ENCODE measurements at regions not wholly inside any gene's neighbourhood (a gene's known extent, or its start where the extent isn't known, plus 50 kb on each side); places are given as distances from the start of the nearest gene placed in this dataset.

- FAIRE-seq = no peak
These were observed 62.2 kb upstream of the P2RY1 start for GRCh38 chr3:152772674-152773225.

GRCh38 chr3:152773633-152774032 lies 61.3 kb upstream of the P2RY1 start:
- no peaks in the 10 kb centered on the region for H3K79me2 ChIP-seq (ENCODE audit: control insufficient read depth, insufficient read depth, low read length)
- no peaks in the 10 kb centered on the region for H3K36me3 ChIP-seq (ENCODE audit: control insufficient read depth, insufficient read depth, low read length)
- no peak overlapping the region for H3K4me2 ChIP-seq (ENCODE audit: insufficient read depth, low read length)
- DNase-seq (ENCODE audit: extremely low read depth in 1 of 4, low spot score in 3 of 4) (no peak), ATAC-seq (no peak), FAIRE-seq (no peak)
- intact Hi-C loops (cut with micrococcal nuclease) = no loop called here
- H3K27me3 ChIP-seq (ENCODE audit: control insufficient read depth in 2 of 2, insufficient read depth in 2 of 2, low read length in 2 of 2) = no peaks in the 10 kb centered on the region
- H3K9me3 ChIP-seq (replicated peaks; ENCODE audit: control insufficient read depth, insufficient read depth, low read depth, low read length) = no peaks in the 10 kb centered on the region
- no peak overlapping the region for H3K27ac ChIP-seq (ENCODE audit: extremely low read depth, low read depth, low read length)
- no peak overlapping the region for H2AFZ ChIP-seq (ENCODE audit: low read depth, low read length)
- CTCF ChIA-PET (ENCODE audit: low intra/inter-chr PET ratio) = no interaction called here
- H3K9me1 ChIP-seq (ENCODE audit: control insufficient read depth, insufficient read depth, low read length) = no peaks in the 10 kb centered on the region
- no TSS peak for BruUV-seq (replicated peaks)
- POLR2A ChIA-PET = no interaction called here
- in situ Hi-C loops (cut with MboI) = no loop called here
- no peak overlapping the region for H3K4me3 ChIP-seq
- TF ChIP-seq THRA (IDR thresholded peaks at IDR 0.05) (no peak), EHMT2 (IDR thresholded peaks at IDR 0.05) (no peak), NELFE (IDR thresholded peaks at IDR 0.05; ENCODE audit: insufficient read depth, insufficient read length) (no peak), BRD4 (IDR thresholded peaks at IDR 0.05) (no peak), BDP1 (IDR thresholded peaks at IDR 0.05; ENCODE audit: insufficient read depth, insufficient read length) (no peak), KAT8 (IDR thresholded peaks at IDR 0.05; ENCODE audit: low read depth) (no peak), ZBTB43 (CRISPR knock-in tag; IDR thresholded peaks at IDR 0.05) (no peak), TARDBP (IDR thresholded peaks at IDR 0.05) (no peak), SMARCA5 (IDR thresholded peaks at IDR 0.05) (no peak), PHTF2 (CRISPR knock-in tag; IDR thresholded peaks at IDR 0.05) (no peak)
- no peak overlapping the region for H3K9ac ChIP-seq (ENCODE audit: insufficient read depth in 1 of 2, low read depth in 2 of 2, low read length in 2 of 2)
- H3K4me1 ChIP-seq (replicated peaks in 1 of 2; ENCODE audit: control insufficient read depth in 2 of 2, insufficient read depth in 2 of 2, low read length in 2 of 2) = no peaks in the 10 kb centered on the region
- no peaks in the 10 kb centered on the region for H4K20me1 ChIP-seq (replicated peaks; ENCODE audit: control insufficient read depth, insufficient read depth, low read length)

More at GRCh38 chr3:152772674-152773225, 62.2 kb upstream of the P2RY1 start:
- in situ Hi-C loops (cut with MboI) = no loop called here
- TF ChIP-seq RAD51 (IDR thresholded peaks at IDR 0.05; ENCODE audit: borderline replicate concordance, low read depth) (0 out of 2 replicates have a peak, but pooled peaks have one; percentile 19), ZFP1 (CRISPR knock-in tag; IDR thresholded peaks at IDR 0.05) (no peak), TFE3 (CRISPR knock-in tag; IDR thresholded peaks at IDR 0.05) (peak; percentile 66)
- Histone ChIP-seq H3K9me1 (ENCODE audit: control insufficient read depth, insufficient read depth, low read length) (no peaks in the 10 kb centered on the region), H3K27ac (ENCODE audit: extremely low read depth, low read depth, low read length) (no peak overlapping the region), H2AFZ (ENCODE audit: low read depth, low read length) (no peak overlapping the region), H3K36me3 (ENCODE audit: control insufficient read depth, insufficient read depth, low read length) (no peaks in the 10 kb centered on the region), H3K4me1 (replicated peaks in 1 of 2; ENCODE audit: control insufficient read depth in 2 of 2, insufficient read depth in 2 of 2, low read length in 2 of 2) (no peaks in the 10 kb centered on the region), H3K79me2 (ENCODE audit: control insufficient read depth, insufficient read depth, low read length) (no peaks in the 10 kb centered on the region), H3K9me3 (replicated peaks; ENCODE audit: control insufficient read depth, insufficient read depth, low read depth, low read length) (no peaks in the 10 kb centered on the region), H3K4me3 (no peak overlapping the region), H3K27me3 (ENCODE audit: control insufficient read depth in 2 of 2, insufficient read depth in 2 of 2, low read length in 2 of 2) (no peaks in the 10 kb centered on the region), H4K20me1 (replicated peaks; ENCODE audit: control insufficient read depth, insufficient read depth, low read length) (no peaks in the 10 kb centered on the region), H3K9ac (ENCODE audit: insufficient read depth in 1 of 2, low read depth in 2 of 2, low read length in 2 of 2) (no peak overlapping the region), H3K4me2 (ENCODE audit: insufficient read depth, low read length) (no peak overlapping the region)
- intact Hi-C loops (cut with micrococcal nuclease) = no loop called here
- BruUV-seq (replicated peaks) = no TSS peak
- CTCF ChIA-PET (ENCODE audit: low intra/inter-chr PET ratio) = no interaction called here
- 27% methylated on average over 2 of the region's 2 CpGs for WGBS (ENCODE audit: insufficient coverage, low coverage, missing lambda C conversion rate)
- POLR2A ChIA-PET = interaction anchor here (1.1 to 1.3 kb wide), 2 partner anchors 22 to 117 kb away, joined by 3 to 4 read pairs; no protein-coding TSS in a partner anchor
- DNase-seq (ENCODE audit: extremely low read depth in 1 of 4, low spot score in 3 of 4) (no peak), ATAC-seq (no peak)

Data from K562 (cell line).